Keratinocyte (primary cell): ENCODE measurements at regions not wholly inside any gene's neighbourhood (a gene's known extent, or its start where the extent isn't known, plus 50 kb on each side); places are given as distances from the start of the nearest gene placed in this dataset.

ENCODE experiments used
- DNase-seq: peaks from one replicate; pipeline ENCODE4 v3.0.0-alpha.2; 2011; ENCODE audit warnings: low read depth, missing footprints, low spot score
- FAIRE-seq: peaks from 2 replicates; lab custom pipeline; 2011; peaks lifted over from hg19 to GRCh38; lab: Jason Lieb, UNC
- H2AFZ ChIP-seq: 2 replicates; pipeline ENCODE4 v1.6.0; 2012; ENCODE audit warnings: low read length, control low read depth, inconsistent platforms; ENCODE audit not compliant: control insufficient read depth
- H3K27ac ChIP-seq: 2 replicates; pipeline ENCODE4 v1.5.1; 2011; ENCODE audit warnings: low read length; ENCODE audit not compliant: control insufficient read depth, insufficient read depth
- H3K27me3 ChIP-seq: 3 replicates; pipeline ENCODE4 v1.6.0; 2011; ENCODE audit warnings: low read length; ENCODE audit not compliant: control insufficient read depth, insufficient read depth; ENCODE audit errors: extremely low read depth
- H3K36me3 ChIP-seq, 2 experiments: 2 replicates in 1 of 2; 3 replicates in 1 of 2; pipeline ENCODE4 v1.5.1; 2011; ENCODE audit warnings: low read length in 2 of 2, mild to moderate bottlenecking in 1 of 2; ENCODE audit not compliant: control insufficient read depth in 2 of 2, insufficient read depth in 2 of 2; ENCODE audit errors: extremely low read depth in 1 of 2
- H3K4me1 ChIP-seq: 3 replicates; pipeline ENCODE4 v1.5.1; 2011; ENCODE audit warnings: low read length; ENCODE audit not compliant: control insufficient read depth, insufficient read depth; ENCODE audit errors: extremely low read depth
- H3K4me2 ChIP-seq: 3 replicates; pipeline ENCODE4 v1.6.0; 2011; ENCODE audit warnings: low read depth, low read length; ENCODE audit not compliant: control insufficient read depth, insufficient read depth; ENCODE audit errors: extremely low read depth
- H3K4me3 ChIP-seq, 3 experiments: fragments of 200-600 bp in 1 of 3; sonication (generic) in 1 of 3; 2 replicates in 2 of 3; 3 replicates in 1 of 3; pipeline ENCODE4 v1.5.1; 2011 to 2016; ENCODE audit warnings: low read length in 3 of 3, mild to moderate bottlenecking in 3 of 3, control low read depth in 2 of 3, inconsistent platforms in 1 of 3, low read depth in 1 of 3, mixed read lengths in 1 of 3, mixed run types in 1 of 3, moderate library complexity in 1 of 3; ENCODE audit not compliant: control insufficient read depth in 2 of 3, insufficient read depth in 2 of 3; ENCODE audit errors: extremely low read depth in 1 of 3
- H3K79me2 ChIP-seq: 2 replicates; pipeline ENCODE4 v1.6.0; 2012; ENCODE audit warnings: low read length; ENCODE audit not compliant: control insufficient read depth, insufficient read depth
- H3K9ac ChIP-seq: 3 replicates; pipeline ENCODE4 v1.6.0; 2011; ENCODE audit warnings: low read length; ENCODE audit not compliant: control insufficient read depth, insufficient read depth; ENCODE audit errors: extremely low read depth
- H3K9me1 ChIP-seq: 3 replicates; pipeline ENCODE4 v1.6.0; 2011; ENCODE audit warnings: low read length; ENCODE audit not compliant: control insufficient read depth, insufficient read depth; ENCODE audit errors: extremely low read depth
- H3K9me3 ChIP-seq: 2 replicates; pipeline ENCODE4 v1.5.1; 2012; ENCODE audit warnings: low read depth, low read length; ENCODE audit not compliant: control insufficient read depth
- H4K20me1 ChIP-seq: 3 replicates; pipeline ENCODE4 v1.6.0; 2011; ENCODE audit warnings: low read length; ENCODE audit not compliant: control insufficient read depth, insufficient read depth; ENCODE audit errors: extremely low read depth
- CTCF ChIP-seq, 3 experiments: IDR thresholded peaks in 1 of 3; conservative IDR thresholded peaks in 1 of 3; optimal IDR thresholded peaks in 1 of 3; 2 replicates in 2 of 3; 3 replicates in 1 of 3; pipeline versions ENCODE3 to v1.5.1; 2011; ENCODE audit warnings: low read length in 3 of 3, mild to moderate bottlenecking in 3 of 3, moderate library complexity in 2 of 3, control low read depth in 1 of 3, inconsistent platforms in 1 of 3; ENCODE audit not compliant: insufficient read depth in 2 of 3; ENCODE audit errors: extremely low read depth in 1 of 3
- EZH2 ChIP-seq: IDR thresholded peaks from one replicate; pipeline ENCODE4 v1.6.1; 2012; ENCODE audit warnings: inconsistent platforms, mild to moderate bottlenecking, low read length, moderate library complexity
- dilution Hi-C: fragments of 300-500 bp; cut with MboI; formaldehyde crosslinking; loops from one replicate; pipeline ENCODE4 v1.7.0; 2020; ENCODE audit warnings: low sequenced_read_pairs; ENCODE audit not compliant: extremely low pct_ligation_motif_present

- FAIRE-seq (no peak), DNase-seq (no peak)
- Histone ChIP-seq H3K9me1 (no peaks in the 10 kb centered on the region), H3K4me2 (no peak overlapping the region), H3K36me3 (no peaks in the 10 kb centered on the region), H3K27ac (no peak overlapping the region), H4K20me1 (no peaks in the 10 kb centered on the region), H3K4me3 (no peak overlapping the region), H3K27me3 (no peaks in the 10 kb centered on the region), H3K4me1 (no peaks in the 10 kb centered on the region), H3K9ac (no peak overlapping the region), H3K9me3 (no peaks in the 10 kb centered on the region), H3K79me2 (no peaks in the 10 kb centered on the region), H2AFZ (no peak overlapping the region)
- dilution Hi-C loops: no loop called here
- TF ChIP-seq EZH2: no peak
- no peak for TF ChIP-seq CTCF (optimal IDR thresholded peaks at IDR 0.05 in 1 of 3, IDR thresholded peaks at IDR 0.05 in 1 of 3, conservative IDR thresholded peaks at IDR 0.05 in 1 of 3; ENCODE audit: extremely low read depth in 1 of 3, insufficient read depth in 2 of 3, low read length in 3 of 3)
Observed at GRCh38 chr2:111689174-111689573, 194.8 kb downstream of the ANAPC1 start.

GRCh38 chr2:111689941-111690340, 194.1 kb downstream of the ANAPC1 start:
- Histone ChIP-seq H3K27me3 (no peaks in the 10 kb centered on the region), H3K9me3 (no peaks in the 10 kb centered on the region), H3K4me3 (no peak overlapping the region), H3K9ac (no peak overlapping the region), H3K4me2 (no peak overlapping the region), H3K36me3 (no peaks in the 10 kb centered on the region), H3K9me1 (no peaks in the 10 kb centered on the region), H2AFZ (no peak overlapping the region), H3K79me2 (no peaks in the 10 kb centered on the region), H3K27ac (no peak overlapping the region), H4K20me1 (no peaks in the 10 kb centered on the region), H3K4me1 (peaks cover 4% of the 10 kb centered on the region)
- dilution Hi-C loops: no loop called here
- DNase-seq (no peak), FAIRE-seq (no peak)
- TF ChIP-seq EZH2: no peak
- no peak for TF ChIP-seq CTCF (optimal IDR thresholded peaks at IDR 0.05 in 1 of 3, IDR thresholded peaks at IDR 0.05 in 1 of 3, conservative IDR thresholded peaks at IDR 0.05 in 1 of 3; ENCODE audit: extremely low read depth in 1 of 3, insufficient read depth in 2 of 3, low read length in 3 of 3)
